Left hindlimb (tissue), 1 donor: ENCODE measurements at regions not wholly inside any gene's neighbourhood (a gene's known extent, or its start where the extent isn't known, plus 50 kb on each side); places are given as distances from the start of the nearest gene placed in this dataset.

Source experiments
- DNase-seq: peaks from one replicate; pipeline ENCODE4 v3.0.0-alpha.2; 2018

GRCh38 chr9:11003836-11004235 lies 391.0 kb upstream of the PTPRD start:
- no peak for DNase-seq

- DNase-seq = no peak
Measured at GRCh38 chr9:11011696-11012095, 398.9 kb upstream of the PTPRD start.

- no peak for DNase-seq
Measured at GRCh38 chr9:11016081-11016480, 403.3 kb upstream of the PTPRD start.

DNA sequence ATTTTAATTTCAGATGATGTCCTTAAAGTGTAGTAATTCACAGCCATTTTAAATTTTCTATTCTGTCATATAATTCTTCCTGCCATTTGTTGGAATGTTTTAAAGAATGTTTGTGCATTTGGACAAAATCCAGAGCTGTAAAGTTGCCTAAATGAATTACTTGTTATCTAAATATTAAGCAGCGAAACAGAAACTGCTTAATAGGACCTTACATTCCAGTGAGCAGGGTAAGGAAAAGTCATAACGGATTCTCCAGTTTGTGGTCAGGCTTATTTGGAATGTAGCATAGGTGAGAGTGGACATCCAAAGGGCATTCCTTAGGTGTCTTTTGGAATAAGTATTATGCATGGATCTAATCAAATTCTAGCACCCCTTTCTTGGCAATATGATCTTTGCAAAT lies 410.4 kb upstream of the PTPRD start:
- DNase-seq = no peak

DNA sequence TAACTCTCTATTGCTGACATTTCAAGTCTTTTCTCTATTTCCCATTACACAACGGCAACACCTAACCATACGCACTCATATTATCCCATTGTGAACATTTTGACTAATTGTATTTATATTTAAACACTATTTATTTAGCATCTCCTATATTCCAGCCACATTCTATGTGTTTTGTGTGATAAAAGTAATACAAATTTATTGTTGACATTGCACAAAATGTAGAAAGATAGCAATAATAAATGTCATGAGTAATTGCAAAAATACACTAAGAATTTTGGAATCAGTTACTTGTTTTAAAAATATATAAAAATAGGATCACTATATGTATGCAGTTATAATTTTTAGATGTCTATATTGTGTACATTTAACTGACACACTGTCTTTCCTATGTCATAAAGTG lies 413.0 kb upstream of the PTPRD start:
- no peak for DNase-seq

- no peak for DNase-seq
Measured at GRCh38 chr9:11038366-11038765, 425.6 kb upstream of the PTPRD start.

DNA sequence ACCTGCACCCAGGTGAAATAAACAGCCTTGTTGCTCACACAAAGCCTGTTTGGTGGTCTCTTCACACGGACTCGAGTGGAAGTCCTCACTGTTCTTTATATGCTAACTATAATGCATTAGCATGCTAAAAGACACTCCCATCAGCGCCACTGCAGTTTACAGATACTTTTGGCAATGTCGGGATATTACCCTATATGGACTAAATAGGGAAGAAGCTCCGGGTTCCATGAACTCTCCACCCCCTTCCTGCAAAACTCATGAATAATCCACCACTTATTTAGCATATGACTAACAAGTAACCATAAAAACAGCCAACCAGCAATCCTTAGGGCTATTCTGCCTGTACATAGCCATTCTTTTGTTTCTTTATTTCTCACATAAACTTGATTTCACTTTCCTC lies 426.2 kb upstream of the PTPRD start:
- no peak for DNase-seq

DNA sequence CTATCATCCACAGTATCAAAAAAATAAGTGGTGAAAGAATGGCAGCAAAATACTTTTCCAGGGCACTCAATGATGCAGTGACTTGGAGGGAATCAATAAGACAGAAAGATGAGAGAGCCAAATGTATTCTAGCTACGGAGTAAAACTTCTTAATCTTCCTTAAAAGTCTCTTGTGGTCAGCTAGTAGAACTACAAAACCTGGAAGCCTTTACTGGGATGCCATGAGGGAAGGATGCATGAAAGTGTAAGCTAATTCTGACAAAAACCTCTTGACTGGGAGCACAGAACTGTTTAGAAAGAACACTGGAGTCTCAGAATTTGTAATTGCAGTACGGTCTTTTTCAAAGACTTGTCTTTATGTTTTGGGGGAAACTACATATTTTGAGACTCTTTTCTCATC lies 432.8 kb upstream of the PTPRD start:
- DNase-seq = no peak

- no peak for DNase-seq
Measured at GRCh38 chr9:11063263-11063662, 450.5 kb upstream of the PTPRD start.

GRCh38 chr9:11064909-11065308 lies 452.1 kb upstream of the PTPRD start:
- DNase-seq = no peak

GRCh38 chr9:11072176-11072575 lies 459.4 kb upstream of the PTPRD start:
- no peak for DNase-seq

DNA sequence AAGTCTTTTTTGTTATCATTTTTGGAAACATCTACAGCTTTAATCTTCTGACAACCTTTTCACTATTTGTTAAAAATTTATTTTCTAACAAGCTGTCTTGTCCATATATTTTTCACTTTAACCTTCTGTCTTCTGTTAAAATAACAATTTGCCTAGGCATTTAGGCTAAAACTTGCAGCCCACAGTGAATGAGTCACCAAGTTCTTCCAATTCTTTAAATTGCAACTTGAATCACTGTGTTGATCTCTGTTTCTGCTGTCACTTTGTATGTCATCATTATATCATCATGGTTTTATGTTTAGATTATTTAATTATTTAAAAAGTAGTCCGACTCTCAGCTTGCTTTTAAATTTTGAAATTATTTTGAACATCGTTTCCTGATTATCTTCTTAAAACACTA lies 473.8 kb upstream of the PTPRD start:
- no peak for DNase-seq

DNA sequence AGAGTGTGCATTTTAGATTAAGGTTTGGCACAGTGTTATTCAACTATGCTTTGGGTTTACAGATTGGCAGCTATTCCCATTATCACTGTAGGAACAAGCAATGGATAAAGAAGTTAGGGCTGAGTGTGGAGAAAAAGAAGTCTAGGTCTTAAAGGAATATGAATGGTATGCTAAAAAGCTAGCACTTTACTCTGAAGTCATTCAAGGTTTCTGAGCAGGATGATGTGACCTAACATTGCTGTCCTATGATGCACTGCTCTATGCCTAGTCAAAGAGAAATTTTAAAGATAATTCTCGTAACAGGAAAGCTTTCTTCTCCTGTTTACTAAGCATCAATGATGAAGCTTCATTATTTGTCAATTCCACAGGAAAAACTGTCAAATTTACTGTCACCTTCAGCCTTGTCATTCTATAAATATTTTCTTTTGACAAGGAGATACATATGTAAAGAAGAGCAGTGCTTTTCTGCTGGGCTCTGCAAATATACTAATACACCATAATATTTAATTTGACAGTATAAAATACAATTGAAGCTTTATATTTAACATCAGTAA lies 476.1 kb upstream of the PTPRD start:
- DNase-seq = no peak

DNA sequence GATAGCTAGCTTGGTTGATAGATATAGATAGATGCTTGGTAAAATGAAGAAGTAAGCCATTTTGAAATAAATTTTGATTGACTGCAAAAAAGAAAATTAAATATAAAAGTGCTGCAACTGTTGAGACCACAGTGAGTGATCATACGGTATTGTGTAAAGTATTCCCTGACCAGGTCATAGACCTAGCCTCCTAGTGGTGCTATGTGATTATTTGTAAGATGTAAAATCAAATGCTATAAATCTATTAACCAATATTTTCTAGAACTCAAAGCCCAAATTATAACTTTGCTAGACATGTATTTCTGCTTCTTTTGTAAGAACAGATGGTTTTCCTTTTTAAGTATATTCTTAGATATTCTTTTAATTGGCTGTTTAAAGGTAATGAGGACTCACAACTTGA lies 480.2 kb upstream of the PTPRD start:
- no peak for DNase-seq

- DNase-seq = no peak
Measured at GRCh38 chr9:11097020-11097419, 484.2 kb upstream of the PTPRD start.

- no peak for DNase-seq
Measured at GRCh38 chr9:11103525-11103924, 490.7 kb upstream of the PTPRD start.

DNA sequence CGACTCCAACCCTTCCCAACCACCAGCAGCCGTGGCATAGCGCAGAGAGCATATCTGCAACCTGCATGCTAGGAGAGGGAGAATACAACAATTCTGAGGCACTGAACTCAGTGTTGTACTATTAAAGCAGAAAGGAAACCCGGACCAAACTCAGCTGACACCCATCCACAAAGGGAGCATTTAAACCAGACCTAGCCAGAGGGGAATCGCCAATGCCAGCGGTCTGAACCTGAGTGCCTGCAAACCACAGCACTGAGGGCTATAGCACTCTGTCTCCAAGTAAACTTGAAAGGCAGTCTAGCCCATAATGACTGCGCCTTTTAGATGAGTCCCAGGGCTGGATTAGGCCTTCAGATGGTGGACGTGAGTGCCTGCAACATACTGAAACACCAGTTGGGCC lies 494.4 kb upstream of the PTPRD start:
- DNase-seq = no peak

GRCh38 chr9:11128156-11128555 lies 515.4 kb upstream of the PTPRD start:
- DNase-seq = no peak

GRCh38 chr9:11135851-11136250 lies 523.0 kb upstream of the PTPRD start:
- no peak for DNase-seq

DNA sequence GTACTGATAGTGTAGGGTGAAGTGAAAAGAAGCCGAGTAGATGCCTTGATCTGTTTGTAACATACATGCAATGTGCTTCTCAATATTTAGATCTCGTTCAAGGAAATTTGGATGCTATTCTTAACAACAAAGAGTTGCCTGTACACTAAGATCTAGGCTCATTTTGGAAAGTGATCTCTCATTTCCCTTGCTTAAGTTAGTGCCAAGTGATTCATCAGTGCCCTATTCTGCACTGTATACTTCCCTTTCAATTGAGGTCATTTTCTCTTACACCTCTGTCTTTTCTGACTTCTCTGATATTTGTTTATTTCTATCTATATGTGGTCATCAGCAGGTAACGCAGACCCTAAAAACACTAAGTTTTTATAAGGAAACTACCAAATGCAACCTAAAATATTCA lies 528.6 kb upstream of the PTPRD start:
- no peak for DNase-seq

GRCh38 chr9:11142965-11143738 lies 530.4 kb upstream of the PTPRD start:
- no peak for DNase-seq

- DNase-seq = no peak
Measured at GRCh38 chr9:11144746-11145145, 531.9 kb upstream of the PTPRD start.

- DNase-seq = no peak
Measured at GRCh38 chr9:11148189-11148588, 535.4 kb upstream of the PTPRD start.

GRCh38 chr9:11149065-11149464 lies 536.3 kb upstream of the PTPRD start:
- DNase-seq = no peak

- no peak for DNase-seq
Measured at GRCh38 chr9:11158063-11158462, 545.3 kb upstream of the PTPRD start.
